ENCODE measurements at regions not wholly inside any gene's neighbourhood (a gene's known extent, or its start where the extent isn't known, plus 50 kb on each side); places are given as distances from the start of the nearest gene placed in this dataset.
"Not testable (repeated sequence)": the region's sequence is repeated elsewhere in the genome, so short reads cannot be mapped to it uniquely, and the experiment has no call there.

DNA sequence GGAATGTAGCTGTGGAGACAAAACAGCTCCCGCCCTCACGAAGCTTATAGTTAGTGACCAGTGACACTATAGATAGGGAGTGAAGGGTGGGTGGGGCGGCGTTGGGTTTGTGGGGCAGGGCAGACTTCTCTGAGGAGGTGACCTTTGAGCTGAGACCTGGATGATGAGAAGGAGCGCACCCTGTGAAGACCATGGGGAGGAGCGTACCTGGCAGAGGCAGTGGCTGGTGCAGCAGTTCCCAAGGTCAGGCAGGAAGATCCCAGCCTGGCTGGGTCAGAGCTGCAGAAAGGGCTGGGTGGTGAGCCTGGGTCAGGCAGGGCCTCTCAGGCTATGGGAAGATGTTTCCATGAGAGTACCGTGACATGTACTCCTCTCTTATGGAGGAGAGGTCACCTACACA is 135.0 kb upstream of the RCN1 start:
- ChIA-PET POLR2A (no interaction called here), CTCF (interaction anchor here (1.2 kb wide), 1 partner anchor 81 kb away, joined by 3 read pairs; no protein-coding TSS in a partner anchor)
- Mint-ChIP-seq H3K27me3 (peaks cover 6% of the 10 kb centered on the region), H3K27ac (no peak overlapping the region), H3K4me1 (ENCODE audit: low read depth) (no peaks in the 10 kb centered on the region), H3K36me3 (ENCODE audit: low read depth) (no peaks in the 10 kb centered on the region), H3K9me3 (no peaks in the 10 kb centered on the region), H3K4me3 (no peak overlapping the region)
- intact Hi-C loops (cut with micrococcal nuclease), result loop anchor here (5.0 kb wide), 1 partner anchor 714 kb away; no protein-coding TSS in a partner anchor
- TF ChIP-seq, protein P1, sequence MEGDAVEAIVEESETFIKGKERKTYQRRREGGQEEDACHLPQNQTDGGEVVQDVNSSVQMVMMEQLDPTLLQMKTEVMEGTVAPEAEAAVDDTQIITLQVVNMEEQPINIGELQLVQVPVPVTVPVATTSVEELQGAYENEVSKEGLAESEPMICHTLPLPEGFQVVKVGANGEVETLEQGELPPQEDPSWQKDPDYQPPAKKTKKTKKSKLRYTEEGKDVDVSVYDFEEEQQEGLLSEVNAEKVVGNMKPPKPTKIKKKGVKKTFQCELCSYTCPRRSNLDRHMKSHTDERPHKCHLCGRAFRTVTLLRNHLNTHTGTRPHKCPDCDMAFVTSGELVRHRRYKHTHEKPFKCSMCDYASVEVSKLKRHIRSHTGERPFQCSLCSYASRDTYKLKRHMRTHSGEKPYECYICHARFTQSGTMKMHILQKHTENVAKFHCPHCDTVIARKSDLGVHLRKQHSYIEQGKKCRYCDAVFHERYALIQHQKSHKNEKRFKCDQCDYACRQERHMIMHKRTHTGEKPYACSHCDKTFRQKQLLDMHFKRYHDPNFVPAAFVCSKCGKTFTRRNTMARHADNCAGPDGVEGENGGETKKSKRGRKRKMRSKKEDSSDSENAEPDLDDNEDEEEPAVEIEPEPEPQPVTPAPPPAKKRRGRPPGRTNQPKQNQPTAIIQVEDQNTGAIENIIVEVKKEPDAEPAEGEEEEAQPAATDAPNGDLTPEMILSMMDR (IDR thresholded peaks at IDR 0.05), result no peak
- DNase-seq (no peak), ATAC-seq (no peak)

- H3K27ac Mint-ChIP-seq, result no peak overlapping the region
- no peak overlapping the region for H3K4me3 Mint-ChIP-seq
- H3K4me1 Mint-ChIP-seq (ENCODE audit: low read depth), result no peaks in the 10 kb centered on the region
- H3K27me3 Mint-ChIP-seq, result peaks cover 7% of the 10 kb centered on the region
- ATAC-seq (no peak), DNase-seq (no peak)
- CTCF ChIA-PET, result no interaction called here
- TF ChIP-seq, protein P1 (IDR thresholded peaks at IDR 0.05), result no peak
- no peaks in the 10 kb centered on the region for H3K9me3 Mint-ChIP-seq
- intact Hi-C loops (cut with micrococcal nuclease), result no loop called here
- no peaks in the 10 kb centered on the region for H3K36me3 Mint-ChIP-seq (ENCODE audit: low read depth)
- POLR2A ChIA-PET, result no interaction called here
Measured at GRCh38 chr11:31953803-31954327, 137.0 kb upstream of the RCN1 start.

- peaks cover 22% of the 10 kb centered on the region for H3K27me3 Mint-ChIP-seq
- ATAC-seq; H3K27ac Mint-ChIP-seq; H3K9me3 Mint-ChIP-seq; intact Hi-C loops (cut with micrococcal nuclease); H3K4me3 Mint-ChIP-seq; H3K36me3 Mint-ChIP-seq (ENCODE audit: low read depth); POLR2A ChIA-PET; DNase-seq; H3K4me1 Mint-ChIP-seq (ENCODE audit: low read depth): not testable (repeated sequence)
- CTCF ChIA-PET, result interaction anchor here (1.5 kb wide), 1 partner anchor 8 kb away, joined by 6 read pairs; no protein-coding TSS in a partner anchor
Measured at GRCh38 chr11:31949733-31950200, 138.6 kb upstream of the PAX6 start.

- CTCF ChIA-PET, result interaction anchor here (1.7 kb wide), 1 partner anchor 11 kb away, joined by 8 read pairs; no protein-coding TSS in a partner anchor
- TF ChIP-seq, protein P1 (IDR thresholded peaks at IDR 0.05), result no peak
- intact Hi-C loops (cut with micrococcal nuclease), result no loop called here
- Mint-ChIP-seq H3K4me3 (no peak overlapping the region), H3K27me3 (peaks cover 22% of the 10 kb centered on the region), H3K36me3 (ENCODE audit: low read depth) (no peaks in the 10 kb centered on the region), H3K27ac (no peak overlapping the region), H3K4me1 (ENCODE audit: low read depth) (peaks cover 6% of the 10 kb centered on the region), H3K9me3 (no peaks in the 10 kb centered on the region)
- no peak for DNase-seq
- POLR2A ChIA-PET, result no interaction called here
- no peak for ATAC-seq
Measured at GRCh38 chr11:31947051-31947450, 135.9 kb upstream of the PAX6 start.

DNA sequence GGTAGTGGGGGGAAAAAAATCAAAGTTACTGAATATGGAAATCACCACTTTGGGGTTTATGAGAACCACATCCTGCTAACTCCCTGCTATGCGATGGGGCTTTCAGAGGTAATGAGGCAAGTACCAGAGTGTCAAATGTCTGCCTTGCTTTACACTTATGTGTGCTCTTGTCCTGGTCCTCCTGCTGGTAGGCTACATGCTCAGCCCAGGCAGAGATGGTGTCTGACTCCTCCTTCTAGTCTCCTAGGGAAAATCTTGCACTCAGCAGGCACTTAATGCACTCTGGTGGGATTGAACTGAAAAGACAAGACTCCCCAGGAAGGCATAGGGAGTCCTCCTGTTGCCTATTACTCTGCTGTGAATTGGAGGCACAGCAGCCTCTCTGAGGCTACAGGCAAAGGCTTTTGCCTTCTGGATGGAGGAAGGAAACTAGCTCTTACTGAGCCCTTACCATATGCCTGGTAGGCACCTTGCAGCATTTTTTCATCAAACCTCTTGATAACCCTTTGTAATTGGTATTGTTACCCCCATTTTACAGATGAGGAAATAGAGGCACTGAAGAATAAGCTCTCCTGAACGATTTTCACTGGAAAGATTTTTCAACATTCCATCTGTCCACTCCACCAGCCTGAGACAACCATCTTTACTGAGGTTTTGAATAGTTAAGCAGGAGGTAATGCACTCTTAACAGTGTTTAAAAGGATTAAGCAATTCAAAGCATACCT is 132.1 kb upstream of the PAX6 start:
- Mint-ChIP-seq H3K9me3 (no peaks in the 10 kb centered on the region), H3K4me1 (ENCODE audit: low read depth) (peaks cover 6% of the 10 kb centered on the region), H3K27me3 (peaks cover 24% of the 10 kb centered on the region), H3K4me3 (no peak overlapping the region), H3K36me3 (ENCODE audit: low read depth) (no peaks in the 10 kb centered on the region), H3K27ac (no peak overlapping the region)
- intact Hi-C loops (cut with micrococcal nuclease), result no loop called here
- peak; percentile 5 for DNase-seq
- POLR2A ChIA-PET, result no interaction called here
- TF ChIP-seq, protein P1 (IDR thresholded peaks at IDR 0.05), result no peak
- peak; percentile 64 for ATAC-seq
- CTCF ChIA-PET, result interaction anchor here (3.8 kb wide), 1 partner anchor 15 kb away, joined by 15 read pairs; no protein-coding TSS in a partner anchor
